Memory B cell (primary cell): ENCODE measurements at regions not wholly inside any gene's neighbourhood (a gene's known extent, or its start where the extent isn't known, plus 50 kb on each side); places are given as distances from the start of the nearest gene placed in this dataset.
A peak's percentile ranks its signal among the peaks of the same experiment; 100 is the strongest.

Source experiments
- ATAC-seq: fragments of 150-1000 bp; cut with Tn5 transposase; 2 replicates; pipeline ENCODE4 v1.10.0; 2021; ENCODE audit warnings: low read depth, mild to moderate bottlenecking, moderate library complexity
- DNase-seq, 2 donors: peaks; one replicate each; pipeline ENCODE4 v3.0.0; 2022; ENCODE audit warnings: low spot score in 2 of 2
- H3K27ac Mint-ChIP-seq: one replicate; pipeline ENCODE4 v1.8.0; 2022; ENCODE audit warnings: mild to moderate bottlenecking, moderate library complexity, mixed read lengths
- H3K27me3 Mint-ChIP-seq: one replicate; pipeline ENCODE4 v1.8.0; 2022; ENCODE audit warnings: mixed read lengths
- H3K36me3 Mint-ChIP-seq: one replicate; pipeline ENCODE4 v1.8.0; 2022; ENCODE audit warnings: mild to moderate bottlenecking, mixed read lengths
- H3K4me1 Mint-ChIP-seq: one replicate; pipeline ENCODE4 v1.8.0; 2022; ENCODE audit warnings: mixed read lengths
- H3K4me3 Mint-ChIP-seq: one replicate; pipeline ENCODE4 v1.8.0; 2022; ENCODE audit warnings: mild to moderate bottlenecking, moderate library complexity, mixed read lengths
- H3K9me3 Mint-ChIP-seq: one replicate; pipeline ENCODE4 v1.8.0; 2022; ENCODE audit warnings: mixed read lengths

DNA sequence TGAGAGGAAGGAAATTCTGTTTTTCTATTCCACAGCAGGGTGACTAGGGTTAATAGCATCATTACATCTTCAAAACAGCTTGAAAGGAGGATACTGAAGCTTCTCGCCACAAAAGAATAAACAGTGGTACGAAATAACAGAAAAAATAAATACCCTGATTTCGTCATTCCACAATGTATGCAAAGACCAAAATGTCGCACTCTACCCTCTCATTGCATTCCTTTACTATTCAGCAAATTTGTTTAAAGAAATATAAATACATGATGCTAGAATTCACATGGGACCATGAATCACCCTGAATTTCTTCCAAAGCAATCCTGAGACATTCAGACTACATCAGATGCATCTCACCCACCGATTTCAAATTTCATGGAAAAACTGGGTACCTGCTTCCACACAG lies 112.3 kb upstream of the TOP3B start:
- no peak for ATAC-seq
- DNase-seq, result no peak
- Mint-ChIP-seq H3K27ac (no peak overlapping the region), H3K9me3 (peaks cover 26% of the 10 kb centered on the region), H3K4me3 (no peak overlapping the region), H3K36me3 (peaks cover 58% of the 10 kb centered on the region), H3K4me1 (peaks cover 39% of the 10 kb centered on the region), H3K27me3 (no peaks in the 10 kb centered on the region)

DNA sequence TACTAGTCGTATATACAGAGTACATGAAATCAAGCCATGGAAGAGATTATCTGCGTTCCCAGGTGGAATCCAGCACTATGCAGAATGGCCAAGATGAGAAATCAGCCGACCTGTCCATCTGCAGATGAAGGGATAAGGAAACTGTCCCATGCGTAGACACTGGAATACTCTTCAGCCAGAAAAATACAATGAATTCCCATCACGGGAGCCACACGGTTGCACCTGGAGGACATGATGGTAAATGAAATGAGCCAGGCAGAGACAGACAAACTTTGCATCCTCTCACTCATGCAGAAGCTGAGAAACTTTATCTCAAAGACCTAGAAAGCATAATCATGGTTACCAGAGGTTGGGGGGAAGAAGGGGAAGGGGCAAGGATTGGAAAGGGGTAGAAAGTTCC lies 111.9 kb upstream of the TOP3B start:
- Mint-ChIP-seq H3K9me3 (peaks cover 26% of the 10 kb centered on the region), H3K36me3 (peaks cover 58% of the 10 kb centered on the region), H3K4me3 (no peak overlapping the region), H3K27me3 (no peaks in the 10 kb centered on the region), H3K27ac (no peak overlapping the region), H3K4me1 (peaks cover 41% of the 10 kb centered on the region)
- ATAC-seq, result no peak
- no peak for DNase-seq

DNA sequence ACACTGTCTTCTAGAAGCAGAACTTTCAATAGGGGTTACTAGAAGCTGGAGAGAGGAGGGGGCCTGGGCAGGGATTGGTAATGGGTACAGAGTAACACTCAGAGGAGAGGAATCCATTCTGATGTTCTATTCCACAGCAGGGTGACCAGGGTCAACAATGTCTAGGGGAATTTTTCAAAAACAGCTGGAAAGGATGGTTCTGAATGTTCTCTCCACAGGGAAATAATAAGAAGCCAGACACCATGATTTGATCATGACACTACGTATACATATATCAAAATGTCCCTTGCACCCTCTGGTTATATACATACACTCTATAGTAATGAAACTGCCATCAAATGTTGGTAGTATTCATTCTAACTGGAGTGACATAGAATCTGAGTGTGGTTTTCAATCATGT lies 111.2 kb upstream of the TOP3B start:
- Mint-ChIP-seq H3K9me3 (peaks cover 25% of the 10 kb centered on the region), H3K4me3 (no peak overlapping the region), H3K36me3 (peaks cover 56% of the 10 kb centered on the region), H3K27me3 (no peaks in the 10 kb centered on the region), H3K4me1 (peaks cover 37% of the 10 kb centered on the region), H3K27ac (no peak overlapping the region)
- no peak for ATAC-seq
- no peak for DNase-seq

DNA sequence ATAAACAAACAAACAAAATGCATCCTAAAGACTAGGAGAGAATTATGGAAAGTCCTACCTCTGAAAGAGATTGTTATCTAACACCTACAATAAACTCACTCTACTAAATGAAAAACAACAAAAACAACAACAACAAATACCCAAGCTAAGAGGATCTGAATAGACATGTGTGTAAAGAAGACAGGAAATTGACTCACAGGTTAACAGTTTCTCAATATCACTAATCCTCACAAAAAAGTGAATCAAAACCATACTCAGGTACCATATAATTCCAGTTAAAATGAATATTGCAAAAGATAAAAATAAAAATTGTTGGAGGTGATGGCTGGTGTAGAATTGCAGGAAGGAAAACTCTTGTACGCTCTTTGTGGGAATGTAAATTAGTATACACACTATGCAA lies 110.4 kb upstream of the TOP3B start:
- no peak for DNase-seq
- ATAC-seq, result no peak
- peaks cover 25% of the 10 kb centered on the region for H3K9me3 Mint-ChIP-seq
- H3K4me3 Mint-ChIP-seq, result no peak overlapping the region
- H3K27ac Mint-ChIP-seq, result no peak overlapping the region
- no peaks in the 10 kb centered on the region for H3K27me3 Mint-ChIP-seq
- H3K36me3 Mint-ChIP-seq, result peaks cover 55% of the 10 kb centered on the region
- H3K4me1 Mint-ChIP-seq, result peaks cover 33% of the 10 kb centered on the region

DNA sequence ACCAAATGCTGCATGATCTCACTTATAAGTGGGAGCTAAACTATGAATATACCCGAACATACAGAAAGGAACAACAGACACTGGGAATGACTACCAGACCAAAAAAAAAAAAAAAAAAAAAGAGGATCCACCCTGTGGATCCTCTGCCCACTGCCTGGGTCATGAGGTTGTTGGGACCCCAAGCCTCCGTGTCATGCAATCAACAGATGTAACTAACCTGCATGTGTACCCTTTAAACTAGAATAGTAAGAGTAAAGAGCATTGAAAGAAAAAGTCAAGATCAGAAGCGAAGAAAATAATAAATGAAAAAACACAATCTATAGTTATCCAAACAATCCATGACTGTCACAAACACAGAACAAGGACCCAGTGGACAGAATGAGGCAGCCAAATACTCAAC lies 109.5 kb upstream of the TOP3B start:
- Mint-ChIP-seq H3K27me3 (no peaks in the 10 kb centered on the region), H3K4me1 (peaks cover 29% of the 10 kb centered on the region), H3K36me3 (peaks cover 49% of the 10 kb centered on the region), H3K9me3 (peaks cover 21% of the 10 kb centered on the region), H3K27ac (no peak overlapping the region), H3K4me3 (no peak overlapping the region)
- ATAC-seq (no peak), DNase-seq (no peak)

DNA sequence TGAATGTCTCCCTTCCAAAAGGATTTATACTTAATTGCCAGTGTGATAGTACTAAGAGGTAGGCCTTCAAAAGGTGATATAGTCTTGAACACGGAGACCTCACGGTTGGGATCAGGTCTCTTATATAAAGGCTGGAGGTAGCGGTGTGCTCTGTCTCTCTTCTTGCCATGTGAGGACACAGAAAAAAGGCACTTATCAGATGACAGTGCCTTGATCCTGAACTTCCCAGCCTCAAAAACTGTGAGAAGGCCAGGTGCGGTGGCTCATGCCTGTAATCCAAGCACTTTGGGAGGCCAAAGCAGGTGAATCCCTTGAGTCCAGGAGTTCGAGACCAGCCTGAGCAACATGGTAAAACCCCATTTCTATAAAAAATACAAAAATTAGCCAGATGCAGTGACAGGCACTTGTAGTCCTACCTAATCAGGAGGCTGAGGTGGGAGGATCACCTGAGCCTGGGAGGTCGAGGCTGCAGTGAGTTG lies 108.9 kb upstream of the TOP3B start:
- Mint-ChIP-seq H3K36me3 (peaks cover 42% of the 10 kb centered on the region), H3K9me3 (peaks cover 16% of the 10 kb centered on the region), H3K27me3 (no peaks in the 10 kb centered on the region), H3K4me3 (no peak overlapping the region), H3K27ac (peak overlapping the region; percentile 50), H3K4me1 (peaks cover 29% of the 10 kb centered on the region)
- no peak for DNase-seq
- no peak for ATAC-seq

DNA sequence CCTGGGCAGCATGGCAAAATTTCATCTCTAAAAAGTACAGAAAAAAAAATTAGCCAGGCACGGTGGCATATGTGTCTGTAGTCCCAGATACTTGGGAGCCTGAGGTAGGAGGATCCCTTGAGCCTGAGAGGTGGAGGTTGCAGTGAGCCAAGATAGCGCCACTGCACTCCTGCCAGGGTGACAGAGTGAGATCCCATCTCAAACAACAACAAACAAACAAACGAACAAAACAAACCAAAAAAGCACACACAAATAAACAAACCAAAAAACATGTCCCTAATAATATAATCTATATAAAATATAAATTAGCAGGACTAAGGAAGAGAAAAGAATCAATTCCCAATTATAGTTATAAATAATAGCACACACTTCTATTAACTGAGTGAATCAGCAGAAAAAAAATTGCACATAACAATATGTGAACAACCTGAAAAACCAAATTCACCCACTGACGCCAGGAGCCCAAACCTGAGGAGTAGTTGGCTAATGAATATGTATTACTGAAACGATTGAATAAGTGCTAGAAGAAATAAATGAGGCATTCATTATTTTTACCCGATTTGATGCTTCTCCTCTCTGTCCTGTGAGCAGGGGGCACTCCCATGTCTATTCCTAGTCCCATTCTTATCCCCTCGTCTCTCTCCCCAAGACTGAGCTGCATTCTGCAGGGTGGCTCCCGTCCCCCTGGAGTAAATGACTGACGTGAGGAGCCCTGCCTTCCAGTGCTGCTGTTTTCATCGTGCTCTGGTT lies 108.2 kb upstream of the TOP3B start:
- H3K9me3 Mint-ChIP-seq, result peaks cover 14% of the 10 kb centered on the region
- DNase-seq, result no peak
- ATAC-seq, result no peak
- peaks cover 31% of the 10 kb centered on the region for H3K4me1 Mint-ChIP-seq
- no peaks in the 10 kb centered on the region for H3K27me3 Mint-ChIP-seq
- H3K36me3 Mint-ChIP-seq, result peaks cover 37% of the 10 kb centered on the region
- no peak overlapping the region for H3K4me3 Mint-ChIP-seq
- peak overlapping the region; percentile 50 for H3K27ac Mint-ChIP-seq

DNA sequence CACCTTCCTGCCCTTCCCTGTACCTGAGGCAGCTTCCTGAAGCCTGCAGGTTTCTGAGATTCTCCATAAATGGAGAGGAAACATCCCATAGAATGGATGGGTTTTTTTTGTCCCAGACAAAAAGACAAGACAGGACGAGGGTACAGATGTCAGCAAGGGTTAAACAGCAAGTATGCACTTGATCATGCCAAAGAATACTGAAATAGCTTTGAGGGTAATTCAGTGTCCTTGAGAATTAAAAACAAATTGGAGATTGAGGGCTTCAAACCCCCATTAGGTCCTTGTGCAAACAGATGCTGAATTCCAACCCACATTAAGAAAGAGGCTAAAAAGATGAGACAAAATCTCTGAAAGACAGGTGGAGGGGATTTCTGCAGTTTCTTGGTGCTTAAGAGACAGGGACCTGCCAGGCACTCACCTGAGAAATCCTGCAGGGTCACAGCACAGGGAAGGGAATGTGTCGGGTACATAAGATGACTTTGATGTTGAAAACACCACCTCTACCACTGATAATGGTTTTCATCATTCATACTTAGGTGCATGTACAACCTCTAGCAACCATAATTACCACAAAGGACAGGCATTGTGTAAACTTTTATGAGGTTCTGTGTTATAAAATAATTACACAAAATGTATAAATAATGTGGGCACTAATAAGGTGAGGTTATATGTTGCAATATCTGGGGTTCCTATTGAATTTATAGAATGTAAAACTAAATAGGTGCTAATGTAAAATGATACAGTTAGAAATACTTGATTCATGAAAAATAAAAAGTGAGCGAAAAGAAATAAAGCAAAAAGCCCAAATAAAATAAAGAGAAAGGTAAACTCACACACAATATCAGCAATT lies 107.1 kb upstream of the TOP3B start:
- no peak for DNase-seq
- no peak overlapping the region for H3K4me3 Mint-ChIP-seq
- peaks cover 28% of the 10 kb centered on the region for H3K4me1 Mint-ChIP-seq
- H3K9me3 Mint-ChIP-seq, result peaks cover 6% of the 10 kb centered on the region
- H3K36me3 Mint-ChIP-seq, result peaks cover 28% of the 10 kb centered on the region
- ATAC-seq, result no peak
- H3K27ac Mint-ChIP-seq, result no peak overlapping the region
- no peaks in the 10 kb centered on the region for H3K27me3 Mint-ChIP-seq

DNA sequence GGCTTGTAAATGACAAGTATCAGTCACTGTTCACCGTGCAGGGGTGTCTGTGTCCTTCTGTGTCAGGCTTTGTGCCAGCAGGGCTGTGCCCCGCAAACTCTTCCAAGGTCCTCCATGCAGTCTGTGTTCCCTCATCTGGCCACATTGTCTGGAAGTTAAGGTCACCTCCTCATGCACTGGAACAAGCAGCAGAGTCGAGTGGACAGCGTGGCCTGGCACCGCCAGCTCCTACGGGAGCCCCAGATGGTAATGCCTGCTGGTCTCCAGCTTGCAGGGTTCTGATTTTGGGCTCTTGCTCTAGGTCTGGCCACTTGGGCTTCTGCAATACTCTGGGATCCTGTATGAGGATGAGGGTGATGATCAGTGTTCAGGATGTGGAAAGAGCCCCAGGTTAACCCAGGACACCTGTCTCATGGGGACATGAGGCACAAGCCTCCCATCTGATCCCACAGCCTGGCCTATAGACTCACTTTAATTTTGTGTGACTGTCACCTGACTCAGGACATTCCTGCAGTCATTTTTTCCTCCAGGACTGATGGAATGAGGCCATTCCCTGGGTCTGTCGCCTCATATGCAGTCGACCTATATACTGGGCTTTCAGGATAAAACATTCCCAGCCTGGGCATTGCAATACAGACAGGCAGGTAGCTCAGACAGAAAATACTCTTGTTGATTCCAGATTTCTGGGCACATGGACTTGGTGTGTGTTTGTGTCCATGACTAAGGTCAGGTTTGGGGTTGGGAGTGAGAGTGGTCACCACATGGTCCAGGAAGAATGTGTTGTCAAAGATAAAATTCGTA lies 106.3 kb upstream of the TOP3B start:
- ATAC-seq (no peak), DNase-seq (no peak)
- H3K27ac Mint-ChIP-seq, result no peak overlapping the region
- no peak overlapping the region for H3K4me3 Mint-ChIP-seq
- H3K9me3 Mint-ChIP-seq, result peaks cover 6% of the 10 kb centered on the region
- H3K4me1 Mint-ChIP-seq, result peaks cover 32% of the 10 kb centered on the region
- no peaks in the 10 kb centered on the region for H3K27me3 Mint-ChIP-seq
- peaks cover 23% of the 10 kb centered on the region for H3K36me3 Mint-ChIP-seq

DNA sequence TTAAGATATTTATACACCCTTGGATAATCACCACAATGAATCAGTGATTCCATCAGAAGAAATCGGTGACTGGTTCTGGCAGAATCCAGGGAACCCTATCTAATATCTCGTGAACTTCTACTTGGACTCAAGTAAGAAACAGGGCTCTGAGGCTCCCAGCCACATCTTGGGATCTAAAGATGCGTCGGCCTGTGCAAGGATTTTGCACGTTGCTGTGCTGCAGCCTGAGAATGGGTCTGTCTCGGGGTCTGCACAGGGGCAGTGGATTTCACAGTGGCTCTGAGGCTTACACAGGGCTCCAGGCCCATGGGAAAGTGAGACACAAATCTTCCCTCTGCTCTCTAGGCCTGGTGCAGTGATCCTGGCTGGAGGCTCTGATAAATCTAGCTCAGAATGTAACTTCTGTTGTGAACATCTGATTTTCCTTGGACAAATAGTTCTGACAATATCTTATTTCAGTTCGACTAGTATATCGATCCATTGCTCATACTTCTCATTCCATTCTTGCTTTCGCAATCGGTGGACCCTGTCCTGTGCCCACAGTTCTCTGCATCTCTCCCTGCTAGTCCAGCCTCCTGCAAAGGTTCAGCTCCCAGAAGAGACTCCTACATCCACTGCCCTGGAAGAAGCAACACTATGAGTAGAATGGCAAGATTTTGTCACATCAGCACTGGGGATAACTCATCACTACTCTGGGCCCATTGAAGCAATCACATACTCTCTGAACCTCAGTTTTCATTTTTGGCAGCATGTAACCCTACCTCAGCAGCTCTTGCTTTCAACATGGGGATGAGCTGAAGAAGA lies 105.5 kb upstream of the TOP3B start:
- no peak for ATAC-seq
- Mint-ChIP-seq H3K27me3 (no peaks in the 10 kb centered on the region), H3K4me1 (peaks cover 28% of the 10 kb centered on the region), H3K27ac (no peak overlapping the region), H3K36me3 (peaks cover 19% of the 10 kb centered on the region), H3K4me3 (no peak overlapping the region), H3K9me3 (peaks cover 6% of the 10 kb centered on the region)
- no peak for DNase-seq

DNA sequence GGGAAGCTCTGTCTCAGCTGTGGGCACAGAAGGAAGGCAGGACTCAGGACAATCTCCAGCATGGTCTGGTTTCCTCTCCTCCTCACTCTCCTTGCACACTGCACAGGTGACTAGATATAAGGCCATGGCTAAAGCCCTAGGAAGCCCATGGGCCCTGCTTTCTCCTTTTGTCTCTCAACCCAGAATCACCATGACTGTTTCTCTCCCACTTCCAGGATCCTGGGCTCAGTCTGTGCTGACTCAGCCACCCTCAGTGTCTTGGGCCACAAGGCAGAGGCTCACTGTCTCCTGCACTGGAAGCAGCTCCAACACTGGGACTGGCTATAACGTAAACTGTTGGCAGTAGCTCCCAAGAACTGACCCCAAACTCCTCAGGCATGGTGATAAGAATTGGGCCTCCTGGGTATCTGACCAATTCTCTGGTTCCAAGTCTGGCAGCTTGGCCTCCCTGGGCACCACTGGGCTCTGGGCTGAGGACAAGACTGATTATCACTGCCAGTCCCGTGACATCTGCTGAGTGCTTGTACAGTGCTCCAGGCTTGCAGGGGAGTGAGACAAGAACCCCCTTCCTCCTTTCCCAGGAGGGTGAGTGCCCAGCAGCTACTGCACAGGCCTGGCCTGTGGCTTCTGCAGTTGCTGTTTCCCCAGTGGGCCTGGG lies 104.0 kb upstream of the TOP3B start:
- peaks cover 12% of the 10 kb centered on the region for H3K36me3 Mint-ChIP-seq
- H3K27ac Mint-ChIP-seq, result no peak overlapping the region
- H3K4me1 Mint-ChIP-seq, result peaks cover 17% of the 10 kb centered on the region
- no peak overlapping the region for H3K4me3 Mint-ChIP-seq
- DNase-seq (no peak), ATAC-seq (no peak)
- H3K27me3 Mint-ChIP-seq, result no peaks in the 10 kb centered on the region
- peaks cover 2% of the 10 kb centered on the region for H3K9me3 Mint-ChIP-seq

DNA sequence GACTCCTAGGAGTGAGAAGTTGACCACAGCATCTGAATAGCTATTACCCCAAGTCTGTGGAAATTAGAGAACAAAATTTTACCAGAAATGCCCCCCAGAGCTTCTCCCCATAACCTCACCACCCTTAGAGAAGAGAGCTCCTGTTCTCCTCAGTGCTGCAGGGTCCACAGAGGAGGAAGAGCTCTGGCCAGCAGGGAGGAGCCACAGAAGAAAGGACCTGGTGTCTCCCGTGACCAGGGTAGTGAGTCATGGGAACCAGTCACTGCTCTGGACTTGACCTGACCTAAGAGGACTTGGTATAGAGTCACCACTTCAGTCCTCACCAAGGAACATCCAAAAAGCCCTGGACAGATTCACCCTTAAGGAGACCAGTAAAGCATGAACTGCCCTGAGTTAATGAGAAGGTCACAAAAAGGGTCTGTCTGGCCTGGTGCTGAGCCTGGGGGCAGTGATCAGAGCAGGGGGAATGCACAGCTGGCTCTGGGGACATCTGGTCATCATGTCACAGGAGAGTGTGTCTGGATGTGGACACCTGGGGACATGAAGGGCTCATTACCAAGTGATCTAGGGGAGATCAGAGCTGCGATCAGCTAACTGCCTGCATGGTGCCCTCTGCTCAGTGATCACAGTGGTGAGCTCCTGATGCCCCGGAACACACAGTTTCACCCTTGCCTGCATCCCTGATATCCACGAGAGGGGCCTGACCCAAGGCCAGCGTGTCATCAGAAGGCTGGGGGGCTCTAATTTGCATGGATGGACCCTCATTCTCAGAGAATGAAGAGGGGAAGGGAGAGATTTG lies 103.3 kb upstream of the TOP3B start:
- Mint-ChIP-seq H3K9me3 (no peaks in the 10 kb centered on the region), H3K4me1 (peaks cover 16% of the 10 kb centered on the region), H3K27me3 (no peaks in the 10 kb centered on the region), H3K36me3 (peaks cover 9% of the 10 kb centered on the region), H3K27ac (no peak overlapping the region), H3K4me3 (no peak overlapping the region)
- DNase-seq, result no peak
- ATAC-seq, result no peak
